ENCODE measurements at regions not wholly inside any gene's neighbourhood (a gene's known extent, or its start where the extent isn't known, plus 50 kb on each side); places are given as distances from the start of the nearest gene placed in this dataset.

- TF ChIP-seq CTCF (IDR thresholded peaks at IDR 0.05; ENCODE audit: control extremely low read depth in 1 of 3, insufficient read depth in 1 of 3, low read depth in 1 of 3, low read length in 3 of 3) (no peak), ASH2L (IDR thresholded peaks at IDR 0.05; ENCODE audit: low read length) (no peak), RAD21 (IDR thresholded peaks at IDR 0.05 in 1 of 2, conservative IDR thresholded peaks at IDR 0.05 in 1 of 2; ENCODE audit: low read depth in 2 of 2, low read length in 2 of 2) (no peak), POLR2A (IDR thresholded peaks at IDR 0.05; ENCODE audit: control extremely low read depth in 1 of 2, low read depth in 2 of 2, low read length in 2 of 2) (no peak), RXRA (IDR thresholded peaks at IDR 0.05; ENCODE audit: insufficient read depth, low read depth, low read length) (no peak), GTF2F1 (IDR thresholded peaks at IDR 0.05; ENCODE audit: borderline replicate concordance, low read depth, low read length) (no peak), EP300 (IDR thresholded peaks at IDR 0.05; ENCODE audit: borderline replicate concordance in 1 of 2, low read depth in 2 of 2, low read length in 2 of 2) (no peak), MAX (IDR thresholded peaks at IDR 0.05) (no peak)
Measured at GRCh38 chr14:59120921-59121320, 67.5 kb upstream of the DAAM1 start.
